ENCODE measurements at regions not wholly inside any gene's neighbourhood (a gene's known extent, or its start where the extent isn't known, plus 50 kb on each side); places are given as distances from the start of the nearest gene placed in this dataset.

- TF ChIP-seq USF1 (IDR thresholded peaks at IDR 0.05) = no peak
- TF ChIP-seq CREB1 (IDR thresholded peaks at IDR 0.05; ENCODE audit: low read depth) = no peak
- TF ChIP-seq TCF12 (IDR thresholded peaks at IDR 0.05; ENCODE audit: low read depth) = no peak
- no peak for TF ChIP-seq EGR1 (IDR thresholded peaks at IDR 0.05)
- no peak for TF ChIP-seq RAD21 (IDR thresholded peaks at IDR 0.05; ENCODE audit: low read depth)
- no peak for TF ChIP-seq FOXM1 (IDR thresholded peaks at IDR 0.05; ENCODE audit: borderline replicate concordance, low read depth)
- no peak for TF ChIP-seq YY1 (IDR thresholded peaks at IDR 0.05; ENCODE audit: low read depth)
- no peak for TF ChIP-seq TAF1 (IDR thresholded peaks at IDR 0.05; ENCODE audit: low read depth)
- no peak for TF ChIP-seq ZBTB7A (IDR thresholded peaks at IDR 0.05; ENCODE audit: low read depth)
- no peak for TF ChIP-seq REST (IDR thresholded peaks at IDR 0.05; ENCODE audit: low read depth)
- no peak for TF ChIP-seq MAX (IDR thresholded peaks at IDR 0.05)
- no peak for TF ChIP-seq NFIC (IDR thresholded peaks at IDR 0.05)
- TF ChIP-seq EP300 (IDR thresholded peaks at IDR 0.05; ENCODE audit: borderline replicate concordance) = no peak
- no peak for TF ChIP-seq CEBPB (IDR thresholded peaks at IDR 0.05)
- TF ChIP-seq TEAD4 (IDR thresholded peaks at IDR 0.05) = no peak
Measured at GRCh38 chr12:24759155-24759554, 189.7 kb downstream of the BCAT1 start.

- TF ChIP-seq TAF1 (IDR thresholded peaks at IDR 0.05; ENCODE audit: low read depth) = no peak
- TF ChIP-seq CEBPB (IDR thresholded peaks at IDR 0.05) = no peak
- TF ChIP-seq ZBTB7A (IDR thresholded peaks at IDR 0.05; ENCODE audit: low read depth) = no peak
- TF ChIP-seq USF1 (IDR thresholded peaks at IDR 0.05) = no peak
- TF ChIP-seq CREB1 (IDR thresholded peaks at IDR 0.05; ENCODE audit: low read depth) = no peak
- no peak for TF ChIP-seq REST (IDR thresholded peaks at IDR 0.05; ENCODE audit: low read depth)
- TF ChIP-seq FOXM1 (IDR thresholded peaks at IDR 0.05; ENCODE audit: borderline replicate concordance, low read depth) = no peak
- no peak for TF ChIP-seq NFIC (IDR thresholded peaks at IDR 0.05)
- no peak for TF ChIP-seq YY1 (IDR thresholded peaks at IDR 0.05; ENCODE audit: low read depth)
- TF ChIP-seq EP300 (IDR thresholded peaks at IDR 0.05; ENCODE audit: borderline replicate concordance) = no peak
- TF ChIP-seq MAX (IDR thresholded peaks at IDR 0.05) = no peak
- TF ChIP-seq TCF12 (IDR thresholded peaks at IDR 0.05; ENCODE audit: low read depth) = no peak
- TF ChIP-seq TEAD4 (IDR thresholded peaks at IDR 0.05) = no peak
- TF ChIP-seq RAD21 (IDR thresholded peaks at IDR 0.05; ENCODE audit: low read depth) = no peak
- no peak for TF ChIP-seq EGR1 (IDR thresholded peaks at IDR 0.05)
Measured at GRCh38 chr12:24756479-24757024, 192.3 kb downstream of the BCAT1 start.

GRCh38 chr12:24754690-24755638, 193.9 kb downstream of the BCAT1 start:
- TF ChIP-seq YY1 (IDR thresholded peaks at IDR 0.05; ENCODE audit: low read depth) (no peak), TAF1 (IDR thresholded peaks at IDR 0.05; ENCODE audit: low read depth) (no peak), NFIC (IDR thresholded peaks at IDR 0.05) (no peak), CEBPB (IDR thresholded peaks at IDR 0.05) (no peak), TCF12 (IDR thresholded peaks at IDR 0.05; ENCODE audit: low read depth) (no peak), FOXM1 (IDR thresholded peaks at IDR 0.05; ENCODE audit: borderline replicate concordance, low read depth) (no peak), EGR1 (IDR thresholded peaks at IDR 0.05) (no peak), RAD21 (IDR thresholded peaks at IDR 0.05; ENCODE audit: low read depth) (no peak), REST (IDR thresholded peaks at IDR 0.05; ENCODE audit: low read depth) (no peak), EP300 (IDR thresholded peaks at IDR 0.05; ENCODE audit: borderline replicate concordance) (no peak), TEAD4 (IDR thresholded peaks at IDR 0.05) (no peak)

Measured in Ishikawa (cell line).